Parathyroid adenoma (tissue), 2 donors: ENCODE measurements at regions not wholly inside any gene's neighbourhood (a gene's known extent, or its start where the extent isn't known, plus 50 kb on each side); places are given as distances from the start of the nearest gene placed in this dataset.
"Not testable (repeated sequence)": the region's sequence is repeated elsewhere in the genome, so short reads cannot be mapped to it uniquely, and the experiment has no call there.

Experiments used
- H2AFZ ChIP-seq: fragments of 300-600 bp; sonication (generic); one replicate; pipeline ENCODE4 v1.7.0; 2017; ENCODE audit warnings: antibody characterized with exemption, mild to moderate bottlenecking
- H3K27ac ChIP-seq: fragments of 300-600 bp; sonication (generic); one replicate; pipeline ENCODE4 v1.7.0; 2017
- H3K27me3 ChIP-seq: fragments of 300-600 bp; sonication (generic); one replicate; pipeline ENCODE4 v1.7.0; 2017; ENCODE audit warnings: low read length; ENCODE audit not compliant: control insufficient read depth, insufficient read depth
- H3K36me3 ChIP-seq: fragments of 300-600 bp; sonication (generic); one replicate; pipeline ENCODE4 v1.7.0; 2017; ENCODE audit warnings: low read length; ENCODE audit not compliant: control insufficient read depth, insufficient read depth
- H3K4me1 ChIP-seq: fragments of 300-600 bp; sonication (generic); one replicate; pipeline ENCODE4 v1.7.0; 2017; ENCODE audit warnings: control low read depth
- H3K4me2 ChIP-seq: fragments of 300-600 bp; sonication (generic); one replicate; pipeline ENCODE4 v1.7.0; 2017; ENCODE audit warnings: low read length
- H3K4me3 ChIP-seq: fragments of 300-600 bp; sonication (generic); one replicate; pipeline ENCODE4 v1.7.0; 2017; ENCODE audit warnings: low read depth, low read length
- H3K79me2 ChIP-seq: fragments of 300-600 bp; sonication (generic); one replicate; pipeline ENCODE4 v1.7.0; 2017; ENCODE audit warnings: control low read depth
- H3K9ac ChIP-seq: fragments of 300-600 bp; sonication (generic); one replicate; pipeline ENCODE4 v1.7.0; 2017; ENCODE audit warnings: mild to moderate bottlenecking
- H3K9me3 ChIP-seq: fragments of 300-600 bp; sonication (generic); one replicate; pipeline ENCODE4 v1.7.0; 2017; ENCODE audit warnings: low read length; ENCODE audit not compliant: control insufficient read depth
- TF ChIP-seq, protein P1 (sequence below): fragments of 300-600 bp; sonication (generic); IDR thresholded peaks from one replicate; pipeline ENCODE4 v1.7.0; 2017; ENCODE audit warnings: antibody characterized with exemption, mild to moderate bottlenecking
- donor health status: primary hyperparathyroidism.

DNA sequence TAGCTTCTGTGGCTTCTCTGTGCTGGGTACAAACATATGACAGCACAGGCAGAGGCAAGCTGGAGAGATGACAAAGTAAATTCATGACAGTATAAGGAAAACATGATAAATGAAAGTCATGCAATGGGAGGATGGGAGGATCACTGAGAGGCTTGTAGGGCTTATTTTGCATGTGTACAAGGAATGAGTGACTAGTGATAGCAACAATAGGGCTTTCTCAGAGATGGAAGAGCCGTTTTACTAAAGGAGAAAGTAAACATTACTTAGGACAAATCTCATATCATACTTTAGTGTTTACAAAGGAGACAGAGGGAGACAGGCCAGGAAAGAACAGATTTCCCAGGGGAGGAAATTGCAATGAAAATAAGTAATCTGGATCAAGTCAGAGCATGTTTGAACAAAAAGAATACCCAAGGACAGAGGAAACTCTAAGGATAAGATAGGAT is 82.5 kb upstream of the RBMS1 start:
- H3K27ac ChIP-seq = no peak overlapping the region
- no peaks in the 10 kb centered on the region for H3K36me3 ChIP-seq
- H3K4me1 ChIP-seq = peaks cover 20% of the 10 kb centered on the region
- peak overlapping the region; percentile 9 for H2AFZ ChIP-seq
- H3K27me3 ChIP-seq = no peaks in the 10 kb centered on the region
- H3K4me2 ChIP-seq = no peak overlapping the region
- no peak overlapping the region for H3K4me3 ChIP-seq
- H3K79me2 ChIP-seq = no peaks in the 10 kb centered on the region
- TF ChIP-seq, protein P1, sequence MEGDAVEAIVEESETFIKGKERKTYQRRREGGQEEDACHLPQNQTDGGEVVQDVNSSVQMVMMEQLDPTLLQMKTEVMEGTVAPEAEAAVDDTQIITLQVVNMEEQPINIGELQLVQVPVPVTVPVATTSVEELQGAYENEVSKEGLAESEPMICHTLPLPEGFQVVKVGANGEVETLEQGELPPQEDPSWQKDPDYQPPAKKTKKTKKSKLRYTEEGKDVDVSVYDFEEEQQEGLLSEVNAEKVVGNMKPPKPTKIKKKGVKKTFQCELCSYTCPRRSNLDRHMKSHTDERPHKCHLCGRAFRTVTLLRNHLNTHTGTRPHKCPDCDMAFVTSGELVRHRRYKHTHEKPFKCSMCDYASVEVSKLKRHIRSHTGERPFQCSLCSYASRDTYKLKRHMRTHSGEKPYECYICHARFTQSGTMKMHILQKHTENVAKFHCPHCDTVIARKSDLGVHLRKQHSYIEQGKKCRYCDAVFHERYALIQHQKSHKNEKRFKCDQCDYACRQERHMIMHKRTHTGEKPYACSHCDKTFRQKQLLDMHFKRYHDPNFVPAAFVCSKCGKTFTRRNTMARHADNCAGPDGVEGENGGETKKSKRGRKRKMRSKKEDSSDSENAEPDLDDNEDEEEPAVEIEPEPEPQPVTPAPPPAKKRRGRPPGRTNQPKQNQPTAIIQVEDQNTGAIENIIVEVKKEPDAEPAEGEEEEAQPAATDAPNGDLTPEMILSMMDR = no peak
- no peak overlapping the region for H3K9ac ChIP-seq
- H3K9me3 ChIP-seq = no peaks in the 10 kb centered on the region

DNA sequence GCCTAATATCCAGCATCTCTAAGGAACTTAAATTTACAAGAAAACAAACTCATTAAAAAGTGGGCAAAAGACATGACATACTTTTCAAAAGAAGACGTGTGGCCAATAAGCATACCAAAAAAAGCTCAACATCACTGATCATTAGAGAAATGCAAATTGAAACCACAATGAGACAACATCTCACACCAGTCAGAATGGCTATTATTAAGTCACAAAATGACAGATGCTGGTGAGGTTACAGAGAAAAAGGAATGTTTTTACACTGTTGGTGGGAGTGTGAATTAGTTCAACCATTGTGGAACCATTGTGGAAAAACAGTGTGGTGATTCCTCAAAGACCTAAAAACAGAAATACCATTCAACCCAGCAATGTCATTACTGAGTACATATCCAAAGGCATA is 83.5 kb upstream of the RBMS1 start:
- H3K27me3 ChIP-seq, H3K9me3 ChIP-seq, H3K9ac ChIP-seq, H3K36me3 ChIP-seq, H3K27ac ChIP-seq, H3K4me3 ChIP-seq, H3K79me2 ChIP-seq, H2AFZ ChIP-seq, H3K4me2 ChIP-seq: not testable (repeated sequence)
- H3K4me1 ChIP-seq = peaks cover 30% of the 10 kb centered on the region

DNA sequence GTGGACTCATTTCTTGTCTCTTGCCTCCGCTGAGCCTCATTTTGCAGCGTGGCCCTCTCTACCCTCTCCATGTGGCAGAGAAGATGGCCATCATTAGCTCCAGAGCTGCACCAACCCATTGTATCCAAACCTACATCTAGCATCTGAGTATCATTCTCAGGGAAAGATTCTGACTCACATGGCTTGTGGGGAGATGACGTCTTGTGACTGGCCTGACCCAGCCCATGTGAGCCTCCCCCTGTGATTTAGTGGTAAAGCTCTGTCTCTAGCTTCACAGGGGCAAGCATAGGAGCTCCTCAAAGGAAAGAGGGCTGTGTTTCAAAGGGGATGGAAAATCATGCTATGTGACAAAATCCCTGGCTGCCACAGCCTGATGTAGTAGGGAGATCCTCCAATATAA is 87.4 kb upstream of the RBMS1 start:
- TF ChIP-seq, protein P1 = no peak

DNA sequence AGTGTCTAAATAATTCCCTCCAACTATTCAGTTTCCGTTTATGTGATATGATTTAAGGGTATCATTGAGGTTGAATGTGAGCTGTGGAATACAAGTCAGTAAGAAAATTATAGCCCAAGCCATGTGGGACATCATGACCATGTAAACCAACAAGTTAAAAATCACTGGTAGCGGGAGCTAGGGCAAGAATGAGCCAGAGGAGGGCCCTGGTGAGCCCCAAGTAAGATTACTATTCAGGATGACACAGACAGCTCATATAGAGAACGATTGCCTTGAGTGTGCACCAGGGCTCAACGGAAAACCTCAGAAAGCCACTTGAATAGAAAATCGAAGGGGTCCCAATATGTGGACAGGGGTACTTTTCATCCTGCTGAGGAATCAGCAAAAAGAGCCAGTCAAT is 87.8 kb upstream of the RBMS1 start:
- H3K36me3 ChIP-seq = no peaks in the 10 kb centered on the region
- TF ChIP-seq, protein P1 = no peak
- H3K9ac ChIP-seq = no peak overlapping the region
- no peaks in the 10 kb centered on the region for H3K79me2 ChIP-seq
- peak overlapping the region; percentile 61 for H2AFZ ChIP-seq
- peak overlapping the region; percentile 90 for H3K27ac ChIP-seq
- peaks cover 54% of the 10 kb centered on the region for H3K4me1 ChIP-seq
- H3K27me3 ChIP-seq = no peaks in the 10 kb centered on the region
- H3K9me3 ChIP-seq = no peaks in the 10 kb centered on the region
- no peak overlapping the region for H3K4me2 ChIP-seq
- H3K4me3 ChIP-seq = no peak overlapping the region

More for the DNA sequence above, 87.4 kb upstream of the RBMS1 start:
- H3K4me3 ChIP-seq = no peak overlapping the region
- no peaks in the 10 kb centered on the region for H3K9me3 ChIP-seq
- no peak overlapping the region for H3K4me2 ChIP-seq
- peak overlapping the region; percentile 61 for H2AFZ ChIP-seq
- H3K79me2 ChIP-seq = no peaks in the 10 kb centered on the region
- peak overlapping the region; percentile 90 for H3K27ac ChIP-seq
- no peaks in the 10 kb centered on the region for H3K36me3 ChIP-seq
- H3K9ac ChIP-seq = no peak overlapping the region
- no peaks in the 10 kb centered on the region for H3K27me3 ChIP-seq
- H3K4me1 ChIP-seq = peaks cover 56% of the 10 kb centered on the region

DNA sequence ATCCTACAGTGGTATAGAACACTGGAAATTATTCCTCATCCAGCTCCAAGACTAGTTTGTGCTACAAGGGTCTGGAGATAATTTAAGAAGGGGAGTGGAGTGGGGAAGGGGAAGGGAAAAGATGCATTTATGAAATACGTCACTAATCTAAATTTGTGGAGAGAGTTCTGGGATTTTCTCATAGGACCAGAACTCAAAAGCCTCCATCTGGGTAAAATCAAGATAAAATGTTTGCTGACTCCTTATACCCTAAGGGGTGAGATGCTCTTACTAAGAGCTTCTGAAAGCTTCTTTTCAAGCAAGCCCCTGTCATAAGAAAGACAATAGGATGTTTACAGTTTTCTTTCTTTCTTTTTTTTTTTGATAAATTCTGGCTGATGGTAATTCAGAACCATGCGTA is 88.5 kb upstream of the RBMS1 start:
- no peak overlapping the region for H3K9ac ChIP-seq
- peak overlapping the region; percentile 61 for H2AFZ ChIP-seq
- no peak overlapping the region for H3K4me2 ChIP-seq
- H3K9me3 ChIP-seq = no peaks in the 10 kb centered on the region
- H3K36me3 ChIP-seq = no peaks in the 10 kb centered on the region
- H3K4me3 ChIP-seq = no peak overlapping the region
- TF ChIP-seq, protein P1 = no peak
- H3K4me1 ChIP-seq = peaks cover 54% of the 10 kb centered on the region
- H3K27me3 ChIP-seq = no peaks in the 10 kb centered on the region
- H3K27ac ChIP-seq = peak overlapping the region; percentile 90
- no peaks in the 10 kb centered on the region for H3K79me2 ChIP-seq
